GM18520 (cell line): ENCODE measurements at regions not wholly inside any gene's neighbourhood (a gene's known extent, or its start where the extent isn't known, plus 50 kb on each side); places are given as distances from the start of the nearest gene placed in this dataset.
"Not testable (repeated sequence)": the region's sequence is repeated elsewhere in the genome, so short reads cannot be mapped to it uniquely, and the experiment has no call there.

Source experiments
- ATAC-seq: cut with Tn5 transposase; IDR thresholded peaks from one replicate; pipeline ENCODE4 v1.9.1; 2021; ENCODE audit not compliant: unreplicated experiment

DNA sequence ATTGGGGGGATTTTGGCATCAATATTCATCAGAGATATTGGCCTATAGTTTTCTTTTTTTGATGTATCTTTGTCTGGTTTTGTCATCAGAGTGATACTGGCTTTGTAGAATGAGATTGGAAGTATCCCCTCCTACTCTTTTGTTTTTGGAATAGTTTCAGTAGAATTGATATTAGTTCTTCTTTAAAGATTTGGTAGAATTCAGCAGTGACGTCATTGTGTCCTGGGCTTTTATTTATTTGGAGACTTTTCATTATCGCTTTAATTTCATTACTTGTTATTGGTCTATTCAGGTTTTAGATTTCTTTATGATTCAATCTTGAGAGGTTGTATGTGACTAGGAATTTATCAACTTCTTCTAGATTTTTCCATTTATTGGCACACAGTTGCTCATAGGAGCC, 825.5 kb upstream of the NXPH2 start:
- ATAC-seq, result no peak

GRCh38 chr2:139600166-139600565, 820.0 kb upstream of the NXPH2 start:
- ATAC-seq, result no peak

DNA sequence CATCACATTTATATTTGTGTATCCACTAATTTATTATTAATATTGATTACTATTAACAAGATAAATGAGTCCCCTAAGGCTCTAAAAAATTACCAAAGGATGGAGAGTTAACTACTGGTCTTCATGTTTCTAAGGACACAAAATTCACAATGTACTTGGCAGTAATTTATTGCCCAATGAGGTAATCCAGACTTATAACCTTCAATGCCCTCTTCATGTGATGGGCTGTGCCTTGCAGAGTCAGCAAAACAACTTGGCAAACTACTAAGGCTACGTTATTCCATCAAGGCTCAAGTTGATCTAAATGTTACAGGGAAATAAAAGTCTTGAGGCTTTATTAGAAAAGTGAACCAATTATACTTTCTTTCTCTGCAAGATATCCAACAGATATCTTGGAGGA, 804.9 kb upstream of the NXPH2 start:
- ATAC-seq, result no peak

GRCh38 chr2:139574371-139574770, 794.2 kb upstream of the NXPH2 start:
- no peak for ATAC-seq

DNA sequence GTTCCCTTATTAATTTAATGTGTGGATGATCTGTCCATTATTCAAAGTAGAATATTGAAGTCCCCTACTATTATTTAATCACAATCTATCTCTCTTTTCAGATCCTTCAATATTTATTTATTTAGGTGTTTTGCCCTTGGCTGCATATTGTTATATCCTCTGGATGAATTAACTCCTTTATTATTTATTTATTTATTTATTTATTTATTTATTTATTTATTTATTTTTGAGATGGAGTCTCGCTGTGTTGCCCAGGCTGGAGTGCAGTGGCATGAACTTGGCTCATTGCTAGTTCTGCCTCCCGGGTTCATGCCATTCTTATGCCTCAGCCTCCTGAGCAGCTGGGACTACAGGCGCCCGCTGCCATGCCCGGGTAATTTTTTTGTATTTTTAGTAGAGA, 776.6 kb upstream of the NXPH2 start:
- no peak for ATAC-seq

GRCh38 chr2:139550873-139551272, 770.7 kb upstream of the NXPH2 start:
- ATAC-seq, result no peak

DNA sequence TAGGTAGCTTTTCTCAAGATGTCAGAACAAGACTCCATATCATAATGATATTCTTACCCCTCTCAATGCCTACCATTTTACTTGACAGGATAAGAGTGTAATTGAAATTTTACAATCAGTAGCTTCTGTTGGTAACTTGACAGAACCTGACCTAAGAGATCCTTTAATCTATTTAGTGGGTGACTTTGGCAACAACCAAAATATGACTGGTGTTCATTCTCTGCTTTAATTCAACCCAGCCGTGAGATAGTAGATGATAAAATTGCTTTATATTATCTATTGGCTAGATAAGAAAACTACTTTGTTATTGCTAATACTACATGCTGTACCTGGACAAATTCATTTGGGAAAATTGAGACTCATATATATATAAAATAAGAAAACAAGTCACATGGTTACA, 770.2 kb upstream of the NXPH2 start:
- ATAC-seq, result no peak

DNA sequence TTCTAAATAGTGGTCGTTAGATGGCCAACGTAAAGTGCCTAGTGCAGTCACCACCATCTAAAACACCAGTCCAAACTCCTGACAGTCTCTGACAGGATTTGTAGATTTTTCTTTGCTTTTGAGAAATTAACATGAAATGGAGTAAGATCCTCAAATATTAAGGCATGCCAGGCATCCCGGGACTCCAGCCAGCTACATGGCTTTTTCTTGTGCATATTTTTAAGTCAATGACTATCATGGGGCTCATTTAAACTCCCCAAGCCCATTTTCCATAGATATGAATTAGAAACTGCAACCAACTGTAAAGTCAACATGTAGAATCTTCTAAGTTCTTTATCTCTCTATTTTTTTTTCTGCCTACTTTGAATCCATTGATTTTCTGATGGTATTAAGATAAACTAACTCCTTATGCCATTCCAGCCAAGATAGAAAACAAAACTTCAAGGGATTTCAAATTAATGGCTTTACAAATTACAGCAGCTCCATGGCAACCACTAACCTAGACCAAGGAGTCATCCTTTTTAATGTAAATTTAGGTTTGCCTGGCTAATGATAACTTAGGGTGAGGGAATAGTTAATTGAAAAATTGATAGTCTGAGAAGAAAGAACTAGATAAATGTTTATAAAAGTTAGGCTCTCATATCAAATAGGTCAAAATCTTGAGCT, 764.1 kb upstream of the NXPH2 start:
- ATAC-seq, result no peak

DNA sequence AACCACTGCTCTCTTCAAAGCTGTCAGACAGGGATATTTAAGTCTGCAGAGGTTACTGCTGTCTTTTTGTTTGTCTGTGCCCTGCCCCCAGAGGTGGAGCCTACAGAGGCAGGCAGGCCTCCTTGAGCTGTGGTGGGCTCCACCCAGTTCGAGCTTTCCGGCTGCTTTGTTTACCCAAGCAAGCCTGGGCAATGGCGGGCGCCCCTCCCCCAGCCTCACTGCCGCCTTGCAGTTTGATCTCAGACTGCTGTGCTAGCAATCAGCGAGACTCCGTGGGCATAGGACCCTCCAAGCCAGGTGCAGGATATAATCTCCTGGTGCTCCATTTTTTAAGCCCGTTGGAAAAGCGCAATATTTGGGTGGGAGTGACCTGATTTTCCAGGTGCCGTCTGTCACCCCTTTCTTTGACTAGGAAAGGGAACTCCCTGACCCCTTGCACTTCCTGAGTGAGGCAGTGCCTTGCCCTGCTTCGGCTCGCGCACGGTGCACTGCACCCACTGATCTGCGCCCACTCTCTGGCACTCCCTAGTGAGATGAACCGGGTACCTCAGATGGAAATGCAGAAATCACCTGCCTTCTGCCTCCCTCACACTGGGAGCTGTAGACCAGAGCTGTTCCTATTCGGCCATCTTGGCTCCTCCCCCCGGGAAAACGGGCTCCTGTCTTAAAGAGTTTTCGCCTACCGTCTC, 758.3 kb upstream of the NXPH2 start:
- not testable (repeated sequence) for ATAC-seq

GRCh38 chr2:139529080-139529479, 748.9 kb upstream of the NXPH2 start:
- ATAC-seq, result no peak

DNA sequence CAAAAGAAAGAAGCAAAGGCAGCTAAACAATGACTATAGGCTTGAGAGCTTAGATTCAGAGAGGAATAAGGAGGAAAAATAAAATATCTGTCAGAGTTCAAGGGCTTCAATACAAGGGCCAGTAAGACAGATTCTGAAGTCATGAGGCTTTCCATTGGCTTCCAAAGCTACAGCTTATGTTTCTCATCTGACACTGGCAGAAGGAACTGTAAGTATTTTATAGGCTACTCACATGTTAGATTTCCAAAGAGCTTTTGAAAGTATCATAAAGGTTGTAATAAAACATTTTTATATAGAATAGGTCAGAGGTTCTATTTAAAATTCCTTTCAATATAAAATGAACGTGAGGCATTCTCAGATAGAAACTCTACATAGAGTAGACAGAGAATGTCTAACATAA, 746.6 kb upstream of the NXPH2 start:
- ATAC-seq, result no peak

GRCh38 chr2:139518321-139518720, 738.1 kb upstream of the NXPH2 start:
- no peak for ATAC-seq

DNA sequence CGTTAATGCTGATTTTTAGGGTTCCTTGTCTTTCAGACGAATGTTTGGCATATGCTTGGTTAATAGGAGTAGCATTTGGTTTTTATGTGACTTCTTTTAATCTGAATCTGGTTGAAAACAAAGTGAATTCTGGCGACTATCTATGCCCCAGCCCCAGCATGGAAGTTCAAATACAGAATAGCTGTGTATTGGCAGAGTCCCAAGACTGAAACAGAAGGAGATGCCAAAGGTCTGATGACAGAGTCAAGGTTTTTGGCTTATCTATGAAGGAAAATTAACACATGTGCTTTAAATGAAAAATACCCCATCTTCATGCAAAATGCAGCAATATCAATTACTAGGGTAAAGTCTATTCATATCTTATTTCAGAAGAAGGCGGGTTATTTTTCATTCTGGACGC, 734.8 kb upstream of the NXPH2 start:
- ATAC-seq, result no peak

- ATAC-seq, result no peak
These were observed 715.7 kb upstream of the NXPH2 start for GRCh38 chr2:139495851-139496250.

DNA sequence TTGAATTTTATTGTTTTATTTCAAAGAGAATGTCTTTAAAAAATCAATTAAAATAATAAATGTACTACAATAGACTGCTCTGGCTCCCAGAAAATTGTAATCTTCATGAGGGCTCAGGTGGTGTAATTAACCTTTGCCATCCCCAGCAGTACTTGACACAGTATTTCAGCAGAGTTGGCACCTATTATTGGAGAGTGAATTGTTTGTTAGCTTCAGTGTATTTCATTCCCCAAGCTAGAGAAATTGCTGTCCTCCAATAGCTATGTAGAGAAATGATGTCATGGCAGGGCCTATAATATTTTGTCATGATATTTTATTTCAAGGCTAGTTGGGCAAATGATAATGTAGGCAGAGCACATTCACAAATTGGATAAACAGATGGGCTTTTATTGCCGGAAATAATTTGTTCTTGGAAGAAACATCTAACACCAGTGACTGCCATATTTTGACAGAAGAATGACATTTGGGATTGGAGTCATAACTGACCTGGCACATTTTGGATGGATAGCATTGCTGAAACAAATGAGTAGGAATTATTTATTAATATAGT, 712.0 kb upstream of the NXPH2 start:
- no peak for ATAC-seq

DNA sequence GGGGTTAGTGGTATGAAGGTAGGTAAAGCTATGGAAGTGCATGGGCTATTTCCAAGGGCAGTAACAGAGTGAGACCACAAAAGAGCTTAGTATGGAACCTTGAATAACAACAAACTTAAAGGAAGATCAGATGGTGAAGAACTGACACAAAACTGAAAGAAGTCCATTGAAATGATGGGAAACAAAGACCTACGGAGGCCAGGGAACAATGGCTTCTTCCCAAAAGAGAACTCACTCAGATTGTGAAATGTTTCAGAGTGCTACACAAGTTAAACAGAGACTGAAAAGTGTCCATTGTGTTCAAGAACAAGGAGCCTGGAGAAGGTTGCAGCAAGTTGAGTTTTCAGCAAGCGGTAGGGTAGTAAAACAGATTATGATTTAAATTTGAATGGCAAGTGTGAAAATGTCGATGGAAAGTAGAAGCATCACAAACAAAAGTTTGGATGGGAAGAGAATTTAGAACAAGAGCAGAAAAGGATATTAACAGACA, 700.0 kb upstream of the NXPH2 start:
- no peak for ATAC-seq

DNA sequence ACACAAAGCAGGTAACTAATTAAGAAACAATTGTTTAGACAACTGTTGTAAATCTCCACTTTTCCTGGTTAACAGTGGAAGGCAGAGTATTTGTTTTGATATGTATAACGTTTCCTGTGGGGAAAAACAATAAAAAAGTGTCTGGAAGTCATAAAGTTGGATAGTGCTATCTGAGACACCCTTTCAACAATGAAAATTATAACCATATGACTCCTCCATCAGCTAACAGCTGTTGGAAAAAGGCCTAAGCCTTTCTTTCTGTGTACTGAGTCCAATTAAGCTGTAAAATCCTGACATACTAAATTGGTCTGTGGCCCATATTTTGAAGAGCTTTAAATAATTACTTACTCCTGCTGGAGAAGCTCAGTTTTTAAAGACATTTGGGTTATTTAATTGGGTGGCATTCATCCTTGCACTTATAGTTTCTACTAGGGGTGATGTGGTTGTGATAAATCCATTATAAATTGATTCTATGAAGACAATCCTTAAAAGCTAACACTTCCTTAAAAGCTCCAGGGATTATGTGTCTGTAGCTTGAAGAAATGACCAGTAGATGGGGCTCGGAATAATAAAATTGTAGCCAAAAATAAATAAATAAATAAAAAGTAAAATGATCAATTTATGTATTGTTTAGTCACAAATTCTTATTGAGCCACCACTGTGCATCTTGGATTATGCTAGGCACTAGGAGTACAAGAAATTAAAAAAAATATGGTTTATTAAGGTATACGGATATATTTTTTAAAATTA, 698.1 kb upstream of the NXPH2 start:
- no peak for ATAC-seq

DNA sequence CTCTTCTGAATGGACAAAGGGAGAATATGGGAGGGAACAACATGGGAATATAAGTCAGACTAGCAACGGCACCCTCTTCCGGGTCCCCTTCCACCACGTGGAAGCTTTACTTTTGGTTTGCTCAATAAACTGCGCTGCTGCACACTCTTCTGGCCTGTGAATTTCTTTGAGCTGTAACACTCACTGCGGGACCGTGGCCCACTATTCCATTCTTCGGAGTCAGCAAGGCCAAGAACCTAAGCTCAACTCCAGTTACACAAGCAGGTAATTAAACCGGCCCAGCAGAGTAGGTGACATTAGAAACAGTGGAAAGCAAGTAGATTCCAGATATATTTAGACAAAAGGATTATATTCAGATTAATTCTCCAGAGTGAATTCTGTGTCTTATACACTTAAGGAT, 697.4 kb upstream of the NXPH2 start:
- ATAC-seq, result no peak

- ATAC-seq, result no peak
These were observed 689.8 kb upstream of the NXPH2 start for GRCh38 chr2:139469985-139470384.

GRCh38 chr2:139465789-139466188, 685.6 kb upstream of the NXPH2 start:
- no peak for ATAC-seq

GRCh38 chr2:139457873-139458272, 677.7 kb upstream of the NXPH2 start:
- ATAC-seq, result no peak

- ATAC-seq, result no peak
These were observed 674.1 kb upstream of the NXPH2 start for GRCh38 chr2:139454251-139454650.
